IPS DF 6.9 (cell line): ENCODE measurements at regions not wholly inside any gene's neighbourhood (a gene's known extent, or its start where the extent isn't known, plus 50 kb on each side); places are given as distances from the start of the nearest gene placed in this dataset.

ENCODE experiments used
- DNase-seq: peaks from one replicate; pipeline ENCODE4 v3.0.0-alpha.2; 2013; ENCODE audit warnings: low read depth, low spot score
- H3K27ac ChIP-seq: one replicate; pipeline ENCODE4 v1.5.1; 2013; ENCODE audit warnings: low read length, control low read depth
- H3K27me3 ChIP-seq: 2 replicates; pipeline ENCODE4 v1.6.1; 2013; ENCODE audit warnings: mild to moderate bottlenecking, low read length; ENCODE audit not compliant: control insufficient read depth, insufficient read depth
- H3K36me3 ChIP-seq: 2 replicates; pipeline ENCODE4 v1.6.1; 2013; ENCODE audit warnings: low read length; ENCODE audit not compliant: control insufficient read depth, insufficient read depth
- H3K4me1 ChIP-seq: 2 replicates; pipeline ENCODE4 v1.6.1; 2013; ENCODE audit warnings: low read length; ENCODE audit not compliant: control insufficient read depth, insufficient read depth
- H3K4me3 ChIP-seq: 2 replicates; pipeline ENCODE4 v1.5.1; 2013; ENCODE audit warnings: mild to moderate bottlenecking, low read length
- H3K9me3 ChIP-seq: 2 replicates; pipeline ENCODE4 v1.6.1; 2013; ENCODE audit warnings: low read length, inconsistent platforms; ENCODE audit not compliant: control insufficient read depth, insufficient read depth
- WGBS: extraction: QIAGEN DNeasy Blood & Tissue Kit; methylation state at CpG from one replicate; pipeline ENCODE4 v1.1.7; 2013; ENCODE audit warnings: mixed read lengths, missing lambda C conversion rate; ENCODE audit not compliant: insufficient read length, insufficient coverage; 5-methylcytosine and 5-hydroxymethylcytosine counted together

DNA sequence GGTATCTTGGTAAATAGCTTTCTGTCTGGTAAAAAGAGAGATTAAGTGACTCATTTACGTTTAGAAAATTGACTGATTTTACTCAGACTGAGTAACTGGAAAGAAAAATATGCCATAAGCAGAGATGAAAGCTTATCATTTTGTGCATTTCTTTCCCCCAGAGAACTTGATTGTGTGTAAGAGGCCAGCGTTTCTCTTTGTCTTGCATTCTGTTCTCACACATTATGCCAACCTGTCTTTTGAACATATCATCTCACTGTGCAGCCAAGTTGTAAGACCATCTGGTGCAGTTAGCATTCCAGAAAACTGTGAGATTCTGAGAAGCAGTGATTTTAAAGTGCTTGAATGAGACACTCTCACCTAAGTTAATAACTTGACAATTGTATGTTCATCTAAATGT is 651.3 kb downstream of the TECRL start:
- Histone ChIP-seq H3K9me3 (no peaks in the 10 kb centered on the region), H3K27me3 (no peaks in the 10 kb centered on the region), H3K4me1 (no peaks in the 10 kb centered on the region), H3K36me3 (no peaks in the 10 kb centered on the region), H3K4me3 (no peak overlapping the region), H3K27ac (no peak overlapping the region)
- DNase-seq, result no peak
- no CpG with 5 or more reads among the region's 2 CpGs for WGBS

DNA sequence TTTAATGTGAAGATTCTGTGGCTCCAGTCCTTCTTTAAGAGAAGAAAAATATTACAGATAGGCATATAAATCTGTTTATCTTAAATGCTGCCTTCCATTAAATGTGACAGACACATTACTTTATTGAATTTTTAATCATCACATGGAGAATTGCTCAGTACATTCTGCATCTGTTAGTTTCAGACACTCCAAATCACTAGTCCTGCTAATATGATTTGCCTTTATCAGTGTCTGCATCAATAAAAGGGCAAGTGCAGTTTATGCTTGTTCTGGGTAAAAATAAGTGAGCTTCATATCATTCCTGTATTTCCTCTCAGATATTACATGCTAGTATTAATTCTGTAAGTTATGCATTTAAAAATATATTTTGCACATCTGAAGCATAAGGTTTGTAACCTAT is 666.4 kb downstream of the TECRL start:
- Histone ChIP-seq H3K4me3 (no peak overlapping the region), H3K36me3 (no peaks in the 10 kb centered on the region), H3K27ac (no peak overlapping the region), H3K9me3 (no peaks in the 10 kb centered on the region), H3K4me1 (no peaks in the 10 kb centered on the region), H3K27me3 (no peaks in the 10 kb centered on the region)
- DNase-seq, result no peak

DNA sequence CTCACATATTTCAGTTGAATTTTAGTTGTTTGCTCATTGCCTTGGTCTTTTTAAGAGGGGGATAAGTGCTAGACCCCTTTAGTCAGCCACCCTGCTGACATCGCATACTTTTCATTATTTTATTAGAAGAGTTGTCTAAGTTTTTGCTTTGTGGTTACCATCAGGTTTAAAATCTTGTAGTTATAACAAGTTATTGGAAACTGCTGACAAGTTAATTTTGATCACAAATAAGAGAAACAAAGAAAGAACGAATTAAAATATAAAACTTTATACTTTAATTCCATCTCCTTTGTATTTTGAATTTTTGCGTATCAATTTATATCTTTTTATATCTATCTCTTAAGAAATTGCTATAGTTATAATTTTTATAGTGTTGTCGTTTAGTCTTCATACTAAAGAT is 679.7 kb downstream of the TECRL start:
- H3K4me3 ChIP-seq, result no peak overlapping the region
- no peaks in the 10 kb centered on the region; the same call in 1 of the 2 replicates for H3K4me1 ChIP-seq
- H3K27me3 ChIP-seq, result no peaks in the 10 kb centered on the region
- WGBS, result no CpG with 5 or more reads among the region's 4 CpGs
- H3K36me3 ChIP-seq, result no peaks in the 10 kb centered on the region
- H3K27ac ChIP-seq, result no peak overlapping the region
- H3K9me3 ChIP-seq, result no peaks in the 10 kb centered on the region
- no peak for DNase-seq

DNA sequence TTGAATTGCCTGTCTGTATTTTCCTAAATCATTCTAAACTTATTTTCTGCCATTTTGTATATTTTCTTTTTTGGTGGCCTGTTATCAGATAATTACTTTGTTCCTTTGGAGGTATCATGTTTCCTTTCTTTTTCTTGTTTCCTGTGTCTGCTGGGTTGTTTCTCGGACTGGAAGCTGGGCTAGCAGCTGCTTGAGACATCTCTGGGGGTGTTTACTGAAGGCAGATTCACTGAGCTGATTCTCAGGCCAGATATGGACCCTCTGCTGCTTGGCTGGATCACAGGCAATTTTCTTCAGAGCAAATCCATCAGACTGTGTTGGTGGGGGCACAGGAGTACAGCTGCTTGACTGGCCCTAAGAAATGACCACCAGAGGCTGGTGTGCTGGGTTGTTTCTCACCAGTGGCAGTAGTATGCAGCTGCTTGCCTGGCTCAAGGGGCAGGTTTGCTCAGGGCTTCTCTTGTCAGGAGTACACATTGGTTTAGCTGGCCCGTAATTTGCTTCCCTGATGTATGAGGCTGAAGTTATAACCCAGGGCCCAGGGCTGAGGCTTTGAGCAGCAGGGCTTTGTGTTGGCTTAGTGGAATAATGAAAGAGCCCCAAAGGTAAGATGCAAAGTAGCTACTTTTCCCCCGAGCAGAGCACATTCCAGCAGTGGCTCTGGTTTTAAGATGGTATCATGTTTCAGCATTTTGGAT is 680.6 kb downstream of the TECRL start:
- H3K27me3 ChIP-seq, result no peaks in the 10 kb centered on the region
- no peak overlapping the region for H3K27ac ChIP-seq
- no peaks in the 10 kb centered on the region for H3K9me3 ChIP-seq
- no peaks in the 10 kb centered on the region; the same call in 1 of the 2 replicates for H3K4me1 ChIP-seq
- DNase-seq, result no peak
- H3K4me3 ChIP-seq, result no peak overlapping the region
- no peaks in the 10 kb centered on the region for H3K36me3 ChIP-seq
- WGBS, result no CpG with 5 or more reads among the region's 3 CpGs

DNA sequence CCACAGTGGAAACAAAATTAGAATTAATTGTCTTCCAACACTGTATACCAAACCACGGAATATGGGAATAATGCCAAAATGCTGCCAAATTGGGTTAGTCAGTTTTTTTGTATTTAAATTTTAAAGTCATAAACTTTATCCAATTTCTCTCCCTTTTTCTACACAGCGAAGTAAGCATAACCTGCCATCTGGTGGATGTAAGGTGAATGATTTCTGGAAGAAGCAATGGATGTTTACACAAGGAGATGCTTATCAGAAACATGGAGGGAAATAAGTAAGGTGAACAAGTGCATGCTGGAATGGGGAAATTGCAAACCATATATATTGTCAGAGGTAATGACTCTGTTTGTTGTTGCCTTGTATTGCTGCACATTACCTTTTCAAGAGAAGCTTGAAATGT is 691.9 kb downstream of the TECRL start:
- Histone ChIP-seq H3K4me3 (no peak overlapping the region), H3K27me3 (no peaks in the 10 kb centered on the region), H3K9me3 (no peaks in the 10 kb centered on the region), H3K36me3 (no peaks in the 10 kb centered on the region), H3K4me1 (no peaks in the 10 kb centered on the region), H3K27ac (no peak overlapping the region)
- DNase-seq, result no peak
- WGBS, result no CpG with 5 or more reads among the region's 2 CpGs

DNA sequence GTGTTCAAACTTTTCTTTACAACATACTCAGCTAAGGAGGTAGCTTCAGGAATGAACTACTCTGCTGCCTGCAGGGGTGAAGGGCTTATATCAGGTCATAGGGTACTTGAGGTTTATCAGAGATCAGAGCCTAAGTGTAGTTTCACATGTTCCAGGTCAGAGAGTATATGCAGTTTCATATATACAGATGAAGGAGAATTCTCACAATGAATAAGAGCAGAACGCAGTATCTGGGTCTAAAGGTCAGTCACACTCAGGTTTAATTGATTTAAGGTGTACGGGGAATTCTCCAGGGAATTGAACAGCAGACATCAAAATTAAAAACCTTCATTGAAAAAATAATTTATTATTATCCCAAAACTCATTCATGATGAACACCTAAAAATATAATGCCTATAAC is 700.6 kb downstream of the TECRL start:
- Histone ChIP-seq H3K27ac (no peak overlapping the region), H3K4me3 (no peak overlapping the region), H3K27me3 (no peaks in the 10 kb centered on the region), H3K4me1 (no peaks in the 10 kb centered on the region), H3K36me3 (no peaks in the 10 kb centered on the region), H3K9me3 (no peaks in the 10 kb centered on the region)
- WGBS, result no CpG with 5 or more reads among the region's 2 CpGs
- DNase-seq, result no peak

DNA sequence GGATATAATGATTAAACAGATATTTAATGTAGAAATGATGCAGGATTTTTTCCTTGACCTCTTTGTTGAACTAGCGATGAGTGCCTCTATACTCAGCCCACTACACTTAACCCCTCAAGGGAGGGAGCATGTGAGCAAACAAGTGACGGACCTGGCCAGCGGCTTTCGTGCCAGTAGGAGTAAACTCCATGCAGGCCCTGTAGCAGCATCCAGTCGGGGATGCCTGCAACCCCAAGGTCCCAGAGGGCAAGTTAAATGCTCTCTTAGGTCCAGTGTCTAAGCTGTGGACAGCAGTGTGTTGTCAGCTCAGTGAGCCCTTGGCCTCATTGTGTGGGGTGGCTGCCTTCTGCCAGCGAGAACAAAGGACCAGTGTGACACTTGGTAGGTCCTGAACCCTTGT is 708.7 kb downstream of the TECRL start:
- DNase-seq, result no peak

DNA sequence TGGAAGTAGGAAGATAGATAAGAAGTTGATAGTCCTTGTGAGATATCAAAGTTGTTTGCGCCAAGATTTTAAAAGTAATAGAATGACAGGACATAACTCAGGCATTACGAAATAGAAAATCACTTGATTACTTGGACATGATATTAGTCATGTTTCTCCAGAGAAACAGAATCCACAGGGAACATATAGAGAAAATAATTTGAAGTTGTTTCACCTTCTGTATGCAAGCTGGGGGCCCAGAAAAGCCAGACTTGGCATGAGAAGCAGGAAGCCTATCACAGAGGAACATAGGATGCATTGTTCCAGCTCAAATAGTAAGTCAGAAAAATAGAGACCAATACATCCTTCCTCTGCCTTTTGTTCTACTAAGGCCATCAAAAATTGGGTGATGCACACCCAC is 715.9 kb downstream of the TECRL start:
- no peaks in the 10 kb centered on the region for H3K4me1 ChIP-seq
- H3K9me3 ChIP-seq, result peaks cover 2% of the 10 kb centered on the region; the same call in 1 of the 2 replicates
- no peak overlapping the region for H3K4me3 ChIP-seq
- DNase-seq, result no peak
- WGBS, result no CpG with 5 or more reads among the region's 2 CpGs
- H3K27me3 ChIP-seq, result no peaks in the 10 kb centered on the region
- H3K27ac ChIP-seq, result no peak overlapping the region
- H3K36me3 ChIP-seq, result no peaks in the 10 kb centered on the region

More for the DNA sequence above, 708.7 kb downstream of the TECRL start:
- no peak overlapping the region for H3K27ac ChIP-seq
- no peaks in the 10 kb centered on the region for H3K4me1 ChIP-seq
- H3K9me3 ChIP-seq, result no peaks in the 10 kb centered on the region
- no peaks in the 10 kb centered on the region for H3K27me3 ChIP-seq
- H3K36me3 ChIP-seq, result no peaks in the 10 kb centered on the region
- no CpG with 5 or more reads among the region's 6 CpGs for WGBS
- H3K4me3 ChIP-seq, result no peak overlapping the region

DNA sequence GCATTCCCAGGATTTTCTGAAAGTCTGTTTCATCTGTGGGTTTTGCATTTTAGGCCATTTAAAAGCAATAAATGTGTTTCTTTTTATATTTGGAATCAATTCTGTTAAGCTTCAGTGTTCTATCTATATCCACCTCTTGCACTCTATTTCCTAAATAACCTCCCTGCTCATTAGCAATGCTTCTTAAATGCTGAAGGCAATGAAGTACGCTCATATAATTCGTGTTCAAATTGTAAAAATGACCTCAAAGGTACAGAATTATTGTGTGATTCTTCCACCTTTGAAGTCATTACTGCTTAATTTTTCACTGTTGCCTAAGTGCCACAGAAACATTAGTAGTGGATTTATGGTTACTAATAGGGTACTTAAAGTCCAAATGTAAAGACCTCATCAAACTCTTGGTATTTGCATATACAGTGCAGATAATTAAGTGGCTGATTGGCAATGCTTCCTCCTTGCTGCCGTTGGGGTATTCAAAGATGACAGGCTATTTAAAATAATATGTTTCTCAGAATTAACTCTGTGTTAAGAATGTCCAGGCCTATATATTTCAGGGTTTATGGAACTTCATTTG is 730.8 kb downstream of the TECRL start:
- Histone ChIP-seq H3K4me1 (no peaks in the 10 kb centered on the region), H3K27me3 (no peaks in the 10 kb centered on the region), H3K36me3 (no peaks in the 10 kb centered on the region), H3K27ac (no peak overlapping the region), H3K9me3 (no peaks in the 10 kb centered on the region), H3K4me3 (no peak overlapping the region)
- no peak for DNase-seq
- no CpG with 5 or more reads among the region's 3 CpGs for WGBS

DNA sequence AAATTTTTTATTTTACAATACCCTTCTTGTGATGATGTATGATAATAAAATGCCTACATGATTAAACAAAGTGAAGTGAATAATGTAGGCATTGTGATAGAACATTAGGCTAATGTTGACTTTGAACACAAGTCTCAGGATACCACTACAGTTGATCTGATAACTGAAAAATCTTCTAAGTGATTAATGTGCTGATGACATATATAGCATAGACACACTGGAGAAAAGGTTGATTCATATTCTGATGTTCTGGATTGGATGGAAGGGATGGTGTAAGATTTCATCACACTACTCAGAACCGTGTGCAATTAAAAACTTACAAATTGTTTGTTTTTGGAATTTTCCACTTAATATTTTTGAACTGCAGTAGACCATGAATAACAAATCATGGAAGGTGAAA is 738.5 kb downstream of the TECRL start:
- Histone ChIP-seq H3K27me3 (no peaks in the 10 kb centered on the region), H3K27ac (no peak overlapping the region), H3K4me1 (no peaks in the 10 kb centered on the region), H3K9me3 (no peaks in the 10 kb centered on the region), H3K36me3 (no peaks in the 10 kb centered on the region), H3K4me3 (no peak overlapping the region)
- DNase-seq, result no peak
- WGBS, result no CpG with 5 or more reads among the region's 1 CpG

DNA sequence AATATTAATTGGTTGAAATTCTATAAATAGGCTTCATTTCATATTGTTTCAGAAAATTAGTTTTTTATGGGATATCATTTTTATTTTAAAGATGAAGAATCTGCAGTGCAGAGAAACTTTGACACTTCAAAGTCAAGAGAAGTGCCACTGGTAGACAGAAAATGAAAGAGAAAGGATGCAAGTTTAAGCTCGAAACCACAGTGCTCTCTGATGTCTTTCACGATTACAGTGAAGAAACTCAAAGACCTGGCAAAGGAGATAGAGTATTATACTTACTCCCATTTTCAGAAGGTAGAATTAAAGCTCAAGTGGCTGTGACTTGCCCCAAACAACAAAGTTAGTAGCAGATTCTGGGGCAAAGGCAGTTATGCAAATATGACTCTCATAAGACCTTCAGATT is 745.4 kb downstream of the TECRL start:
- Histone ChIP-seq H3K27me3 (no peaks in the 10 kb centered on the region), H3K36me3 (no peaks in the 10 kb centered on the region), H3K4me3 (no peak overlapping the region), H3K27ac (no peak overlapping the region), H3K9me3 (no peaks in the 10 kb centered on the region), H3K4me1 (no peaks in the 10 kb centered on the region)
- no CpG with 5 or more reads among the region's 2 CpGs for WGBS
- no peak for DNase-seq
